Endodermal cell (in vitro differentiated cells): ENCODE measurements at regions not wholly inside any gene's neighbourhood (a gene's known extent, or its start where the extent isn't known, plus 50 kb on each side); places are given as distances from the start of the nearest gene placed in this dataset.

Source experiments
- DNase-seq: peaks from one replicate; pipeline ENCODE4 v3.0.0-alpha.2; 2017
- H3K27ac ChIP-seq: 2 replicates; pipeline ENCODE4 v1.5.1; 2013; ENCODE audit warnings: mild to moderate bottlenecking, low read depth, low read length, moderate library complexity
- H3K27me3 ChIP-seq: 2 replicates; pipeline ENCODE4 v1.6.1; 2013; ENCODE audit warnings: mild to moderate bottlenecking, low read length, moderate library complexity; ENCODE audit not compliant: insufficient read depth, control insufficient read depth, poor library complexity, severe bottlenecking
- H3K36me3 ChIP-seq: 2 replicates; pipeline ENCODE4 v1.7.0; 2013; ENCODE audit warnings: mild to moderate bottlenecking, low read length, moderate library complexity; ENCODE audit not compliant: control insufficient read depth, insufficient read depth
- H3K4me1 ChIP-seq: one replicate; pipeline ENCODE4 v1.7.0; 2013; ENCODE audit warnings: low read length; ENCODE audit not compliant: control insufficient read depth, insufficient read depth
- H3K4me3 ChIP-seq: 2 replicates; pipeline ENCODE4 v1.5.1; 2013; ENCODE audit warnings: mild to moderate bottlenecking, low read length, moderate library complexity
- H3K9ac ChIP-seq: 2 replicates; pipeline ENCODE4 v1.6.1; 2013; ENCODE audit warnings: mild to moderate bottlenecking, low read length, moderate library complexity; ENCODE audit not compliant: poor library complexity, severe bottlenecking; ENCODE audit errors: extremely low read depth
- H3K9me3 ChIP-seq: 2 replicates; pipeline ENCODE4 v1.6.1; 2013; ENCODE audit warnings: mild to moderate bottlenecking, low read length, moderate library complexity; ENCODE audit not compliant: control insufficient read depth
- H3K27ac Mint-ChIP-seq: 2 replicates; pipeline ENCODE4 v1.8.0; 2020; ENCODE audit warnings: mixed read lengths
- H3K27me3 Mint-ChIP-seq: 2 replicates; pipeline ENCODE4 v1.8.0; 2021; ENCODE audit warnings: mild to moderate bottlenecking, mixed read lengths; ENCODE audit not compliant: insufficient read depth
- H3K36me3 Mint-ChIP-seq: 2 replicates; pipeline ENCODE4 v1.8.0; 2020; ENCODE audit warnings: low read depth, mixed read lengths
- H3K4me1 Mint-ChIP-seq: 2 replicates; pipeline ENCODE4 v1.8.0; 2020; ENCODE audit warnings: mixed read lengths
- H3K4me3 Mint-ChIP-seq: 2 replicates; pipeline ENCODE4 v1.8.0; 2020; ENCODE audit warnings: mild to moderate bottlenecking, moderate library complexity, mixed read lengths
- H3K9me3 Mint-ChIP-seq: 2 replicates; pipeline ENCODE4 v1.8.0; 2020; ENCODE audit warnings: mild to moderate bottlenecking, mixed read lengths
- CTCF ChIP-seq: fragments of 200-600 bp; sonication (generic); conservative IDR thresholded peaks from 2 replicates; pipeline ENCODE4 v1.5.0; 2021; ENCODE audit warnings: antibody characterized with exemption, mild to moderate bottlenecking
- WGBS, 2 experiments: methylation state at CpG; one replicate each; pipeline versions ENCODE4 v1.1.5 to v1.1.7; 2013; ENCODE audit warnings: missing lambda C conversion rate in 2 of 2, mixed read lengths in 1 of 2; ENCODE audit not compliant: insufficient coverage in 1 of 2, insufficient read length in 1 of 2; 5-methylcytosine and 5-hydroxymethylcytosine counted together

- WGBS, 2 experiments, result 88 to 89% methylated on average over 1 to 2 of the region's 2 CpGs
Observed at GRCh38 chr1:5683446-5683845, 308.8 kb downstream of the NPHP4 start.

GRCh38 chr1:5682626-5683225, 309.5 kb downstream of the NPHP4 start:
- peaks cover 3% of the 10 kb centered on the region for H3K9me3 Mint-ChIP-seq
- Histone ChIP-seq H3K27ac (no peak overlapping the region), H3K9ac (no peak overlapping the region), H3K27me3 (no peaks in the 10 kb centered on the region), H3K4me1 (peaks cover 4% of the 10 kb centered on the region), H3K36me3 (no peaks in the 10 kb centered on the region), H3K9me3 (peaks cover 5% of the 10 kb centered on the region), H3K4me3 (no peak overlapping the region)
- no peak for DNase-seq
- no peak for TF ChIP-seq CTCF
- no peak overlapping the region for H3K4me3 Mint-ChIP-seq
- no peak overlapping the region for H3K27ac Mint-ChIP-seq
- no peaks in the 10 kb centered on the region for H3K36me3 Mint-ChIP-seq
- 91 to 92% methylated on average over 9 to 16 of the region's 16 CpGs for WGBS, 2 experiments
- peaks cover 7% of the 10 kb centered on the region for H3K4me1 Mint-ChIP-seq
- peaks cover 2% of the 10 kb centered on the region for H3K27me3 Mint-ChIP-seq

More at GRCh38 chr1:5683446-5683845, 308.8 kb downstream of the NPHP4 start:
- peaks cover 4% of the 10 kb centered on the region for H3K4me1 ChIP-seq
- H3K36me3 ChIP-seq, result no peaks in the 10 kb centered on the region
- no peaks in the 10 kb centered on the region for H3K27me3 ChIP-seq
- Mint-ChIP-seq H3K4me3 (no peak overlapping the region), H3K9me3 (peaks cover 3% of the 10 kb centered on the region), H3K27me3 (peaks cover 2% of the 10 kb centered on the region), H3K36me3 (no peaks in the 10 kb centered on the region), H3K4me1 (peaks cover 13% of the 10 kb centered on the region), H3K27ac (no peak overlapping the region)
- DNase-seq, result no peak
- no peak overlapping the region for H3K9ac ChIP-seq
- H3K9me3 ChIP-seq, result peaks cover 5% of the 10 kb centered on the region
- no peak overlapping the region for H3K4me3 ChIP-seq
- H3K27ac ChIP-seq, result no peak overlapping the region
- no peak for TF ChIP-seq CTCF

- no peak for TF ChIP-seq CTCF
- WGBS, 2 experiments, result 91 to 100% methylated on average over 4 to 6 of the region's 6 CpGs
- no peaks in the 10 kb centered on the region for H3K36me3 ChIP-seq
- Mint-ChIP-seq H3K36me3 (no peaks in the 10 kb centered on the region), H3K27me3 (peaks cover 2% of the 10 kb centered on the region), H3K4me3 (no peak overlapping the region), H3K27ac (no peak overlapping the region), H3K4me1 (peaks cover 2% of the 10 kb centered on the region), H3K9me3 (peaks cover 3% of the 10 kb centered on the region)
- peaks cover 5% of the 10 kb centered on the region for H3K9me3 ChIP-seq
- H3K27me3 ChIP-seq, result no peaks in the 10 kb centered on the region
- DNase-seq, result no peak
- H3K4me3 ChIP-seq, result no peak overlapping the region
- H3K9ac ChIP-seq, result no peak overlapping the region
- no peak overlapping the region for H3K27ac ChIP-seq
- peaks cover 4% of the 10 kb centered on the region for H3K4me1 ChIP-seq
Observed at GRCh38 chr1:5681654-5682053, 310.6 kb downstream of the NPHP4 start.
